ENCODE measurements at regions not wholly inside any gene's neighbourhood (a gene's known extent, or its start where the extent isn't known, plus 50 kb on each side); places are given as distances from the start of the nearest gene placed in this dataset.

- Histone ChIP-seq H2BK5ac (ENCODE audit: insufficient read length, low read length) (no peak overlapping the region), H3T11ph (ENCODE audit: low read length) (no peak overlapping the region), H4K5ac (ENCODE audit: insufficient read length, low read depth, low read length) (no peak overlapping the region), H3K9me3 (ENCODE audit: control insufficient read depth, low read depth, low read length) (no peaks in the 10 kb centered on the region), H4K20me1 (ENCODE audit: control insufficient read depth, insufficient read depth, insufficient read length) (no peaks in the 10 kb centered on the region), H3K23ac (ENCODE audit: insufficient read length, low read depth, low read length) (no peak overlapping the region), H2BK15ac (ENCODE audit: low read depth, low read length) (no peak overlapping the region), H3K9ac (ENCODE audit: extremely low read depth, insufficient read length, low read length) (no peak overlapping the region), H3K79me1 (ENCODE audit: insufficient read depth, low read depth, low read length, poor library complexity, severe bottlenecking) (no peaks in the 10 kb centered on the region), H2AK5ac (ENCODE audit: insufficient read length, low read length) (no peak overlapping the region), H3K23me2 (ENCODE audit: insufficient read length, low read depth, low read length, poor library complexity, severe bottlenecking) (no peaks in the 10 kb centered on the region), H2BK20ac (ENCODE audit: low read depth, low read length, poor library complexity, severe bottlenecking) (no peak overlapping the region), H3K14ac (ENCODE audit: insufficient read depth, low read length) (no peak overlapping the region), H3K79me2 (ENCODE audit: insufficient read depth, low read length) (no peaks in the 10 kb centered on the region), H4K91ac (ENCODE audit: insufficient read length, low read depth, low read length) (no peak overlapping the region), H2AFZ (ENCODE audit: low read length) (no peak overlapping the region), H3K27me3 (ENCODE audit: insufficient read depth, low read length) (no peaks in the 10 kb centered on the region), H3K18ac (ENCODE audit: insufficient read length, low read depth, low read length) (no peak overlapping the region), H3K4ac (ENCODE audit: low read depth, low read length) (no peak overlapping the region), H2BK12ac (ENCODE audit: insufficient read length, low read depth, low read length) (no peak overlapping the region), H3K4me2 (ENCODE audit: insufficient read depth, insufficient read length, low read length) (no peak overlapping the region), H4K8ac (replicated peaks; ENCODE audit: insufficient read length, low read depth, low read length) (no peak overlapping the region), H3K56ac (ENCODE audit: insufficient read length, low read depth, low read length) (no peak overlapping the region), H3K4me1 (ENCODE audit: insufficient read depth, low read length) (no peaks in the 10 kb centered on the region; the same call in 1 of the 2 replicates), H2BK120ac (ENCODE audit: low read depth, low read length, poor library complexity, severe bottlenecking) (no peak overlapping the region), H3K27ac (ENCODE audit: insufficient read length, low read depth, low read length) (no peak overlapping the region)
- Mint-ChIP-seq H3K36me3 (ENCODE audit: insufficient read depth in 1 of 3, low read depth in 3 of 3) (peaks cover 0 to 5% (median 0%) of the 10 kb centered on the region in 3 experiments; a peak in 2 of 7 replicates), H3K4me3 (no peak overlapping the region), H3K4me1 (peaks cover 0 to 9% of the 10 kb centered on the region in 2 experiments; a peak in 2 of 4 replicates), H3K27ac (peak overlapping the region in 2 of 3 experiments; percentile 58 to 84; a peak in 3 of 7 replicates), H3K9me3 (no peaks in the 10 kb centered on the region), H3K27me3 (ENCODE audit: low read depth) (no peaks in the 10 kb centered on the region)
- DNase-seq: no peak
- WGBS (ENCODE audit: extremely low coverage, insufficient read length, low lambda C conversion rate): no CpG with 5 or more reads among the region's 2 CpGs
- TF ChIP-seq, protein P1, sequence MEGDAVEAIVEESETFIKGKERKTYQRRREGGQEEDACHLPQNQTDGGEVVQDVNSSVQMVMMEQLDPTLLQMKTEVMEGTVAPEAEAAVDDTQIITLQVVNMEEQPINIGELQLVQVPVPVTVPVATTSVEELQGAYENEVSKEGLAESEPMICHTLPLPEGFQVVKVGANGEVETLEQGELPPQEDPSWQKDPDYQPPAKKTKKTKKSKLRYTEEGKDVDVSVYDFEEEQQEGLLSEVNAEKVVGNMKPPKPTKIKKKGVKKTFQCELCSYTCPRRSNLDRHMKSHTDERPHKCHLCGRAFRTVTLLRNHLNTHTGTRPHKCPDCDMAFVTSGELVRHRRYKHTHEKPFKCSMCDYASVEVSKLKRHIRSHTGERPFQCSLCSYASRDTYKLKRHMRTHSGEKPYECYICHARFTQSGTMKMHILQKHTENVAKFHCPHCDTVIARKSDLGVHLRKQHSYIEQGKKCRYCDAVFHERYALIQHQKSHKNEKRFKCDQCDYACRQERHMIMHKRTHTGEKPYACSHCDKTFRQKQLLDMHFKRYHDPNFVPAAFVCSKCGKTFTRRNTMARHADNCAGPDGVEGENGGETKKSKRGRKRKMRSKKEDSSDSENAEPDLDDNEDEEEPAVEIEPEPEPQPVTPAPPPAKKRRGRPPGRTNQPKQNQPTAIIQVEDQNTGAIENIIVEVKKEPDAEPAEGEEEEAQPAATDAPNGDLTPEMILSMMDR (conservative IDR thresholded peaks at IDR 0.05): no peak
Observed at GRCh38 chr6:132063738-132064137, 112.6 kb upstream of the CCN2 start.
